ENCODE measurements at regions not wholly inside any gene's neighbourhood (a gene's known extent, or its start where the extent isn't known, plus 50 kb on each side); places are given as distances from the start of the nearest gene placed in this dataset.

- TF ChIP-seq CTCF (CRISPR knock-in tag; IDR thresholded peaks at IDR 0.05) (no peak), GATA4 (IDR thresholded peaks at IDR 0.05; ENCODE audit: borderline replicate concordance, low read depth) (no peak), GPN1 (CRISPR knock-in tag; IDR thresholded peaks at IDR 0.05; ENCODE audit: borderline replicate concordance) (no peak)
These were observed 98.4 kb upstream of the PREP start for GRCh38 chr6:105501246-105501645.
